CD4-positive, alpha-beta T cell treated with Interleukin-4 for 1 hour (primary cell): ENCODE measurements at regions not wholly inside any gene's neighbourhood (a gene's known extent, or its start where the extent isn't known, plus 50 kb on each side); places are given as distances from the start of the nearest gene placed in this dataset.

Source experiments
- DNase-seq, 2 donors: peaks; one replicate each; pipeline ENCODE4 v3.0.0-alpha.2; 2020 to 2022

DNA sequence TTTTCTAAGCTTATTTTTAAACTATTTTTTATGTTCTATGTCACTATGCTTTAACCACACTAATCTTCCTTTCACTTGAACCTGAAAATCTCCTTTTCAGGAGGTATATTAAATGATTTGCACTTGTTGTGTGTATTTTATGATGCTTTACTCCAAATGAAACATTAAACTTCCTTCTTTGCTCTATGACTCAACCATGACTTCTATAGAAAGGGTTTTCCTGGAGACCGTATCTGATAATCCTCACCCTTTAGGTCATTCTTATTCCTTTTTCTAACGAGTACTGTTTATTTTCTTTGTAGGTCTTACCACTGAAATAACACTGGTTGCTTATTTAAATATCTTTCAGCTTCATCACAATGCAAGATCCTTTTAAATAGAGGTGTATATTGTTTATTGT, 1163.2 kb downstream of the PCDH18 start:
- no peak for DNase-seq

DNA sequence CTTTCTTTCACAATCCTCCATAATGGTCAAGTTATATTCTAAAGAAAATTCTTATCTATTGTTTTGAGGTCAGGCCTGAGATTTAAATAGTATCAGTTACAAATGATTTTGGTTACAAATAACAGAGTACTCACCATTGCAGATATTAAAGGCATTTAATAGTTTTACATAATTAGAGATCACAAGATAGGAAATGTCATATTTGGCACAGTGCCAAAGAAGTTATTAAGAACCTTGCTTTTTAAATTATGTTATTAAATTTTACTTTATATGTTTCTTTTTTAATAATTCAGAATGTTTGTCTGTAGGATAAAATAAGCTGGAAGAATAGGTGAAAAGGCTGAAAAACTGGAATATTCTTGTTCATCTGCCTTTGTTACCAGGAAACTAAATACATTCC, 1174.7 kb downstream of the PCDH18 start:
- DNase-seq: no peak

DNA sequence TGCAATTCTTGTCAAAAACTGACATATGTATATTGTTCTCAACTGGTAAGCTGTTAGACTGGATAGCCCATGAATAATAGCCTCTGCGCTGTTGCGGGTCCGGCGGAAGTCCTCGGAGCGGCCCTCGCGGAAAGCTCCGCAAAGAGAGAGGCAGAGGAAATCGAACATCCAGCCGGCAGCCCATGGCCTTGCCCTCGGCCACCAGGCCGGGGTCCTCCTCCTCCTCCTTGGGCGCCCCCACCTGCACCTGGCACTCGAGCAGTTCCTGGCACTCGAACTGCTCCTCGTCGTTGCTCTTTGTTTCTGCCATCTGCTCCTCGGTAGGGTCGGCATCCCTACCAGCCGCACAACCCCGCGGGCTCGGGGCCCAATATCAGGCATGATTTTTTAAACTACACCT, 1176.3 kb downstream of the PCDH18 start:
- no peak for DNase-seq

DNA sequence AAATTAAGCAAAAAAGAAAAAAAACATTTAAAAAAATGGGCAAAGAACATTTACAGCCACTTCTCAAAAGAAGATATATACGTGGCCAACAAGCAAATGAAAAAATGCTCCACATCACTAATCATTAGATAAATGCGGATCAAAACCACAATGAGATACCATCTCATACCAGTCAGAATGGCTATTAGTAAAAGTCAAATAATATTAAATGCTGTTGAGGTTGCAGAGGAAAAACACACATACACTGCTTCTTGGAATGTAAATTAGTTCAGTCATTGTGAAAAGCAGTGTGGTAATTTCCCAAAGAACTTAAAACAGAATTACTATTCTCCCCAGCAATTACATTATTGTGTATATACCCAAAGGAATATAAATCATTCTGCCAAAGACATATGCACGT, 1189.0 kb downstream of the PCDH18 start:
- DNase-seq: no peak

DNA sequence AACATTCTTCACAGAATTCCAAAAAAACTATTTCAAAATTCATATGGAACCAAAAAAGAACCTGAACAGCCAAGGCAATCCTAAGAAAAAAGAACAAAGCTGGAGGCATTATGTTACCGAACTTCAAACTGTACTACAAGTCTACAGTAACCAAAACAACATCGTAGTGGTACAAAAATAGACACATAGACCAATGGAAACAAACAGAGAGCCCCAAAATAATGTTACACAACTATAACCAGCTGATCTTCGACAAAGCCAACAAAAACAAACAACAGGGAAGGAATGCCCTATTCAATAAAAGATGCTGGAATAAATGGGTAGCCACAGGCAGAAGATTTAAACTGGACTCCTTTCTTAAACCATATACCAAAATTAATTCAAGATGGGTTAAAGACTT, 1189.6 kb downstream of the PCDH18 start:
- no peak for DNase-seq

DNA sequence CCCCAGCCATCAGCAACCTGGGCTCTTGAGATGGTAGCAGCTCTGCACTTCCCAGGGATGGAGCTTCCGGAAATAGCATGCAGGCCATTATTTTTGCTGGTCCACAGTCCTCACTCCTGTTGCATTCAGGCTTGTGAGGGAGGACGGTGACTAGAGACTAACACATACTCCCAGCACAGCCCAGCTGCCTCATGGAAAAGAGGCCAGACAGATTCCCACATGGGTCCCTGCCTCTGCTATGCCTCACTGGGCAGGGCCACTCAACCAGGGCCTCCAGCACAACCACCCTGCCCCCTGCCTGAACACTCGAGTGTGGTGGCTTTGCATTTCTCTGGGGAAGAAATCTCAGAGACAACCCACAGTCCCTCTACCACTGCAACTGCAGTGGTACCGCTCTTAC, 1195.1 kb downstream of the PCDH18 start:
- DNase-seq: no peak

DNA sequence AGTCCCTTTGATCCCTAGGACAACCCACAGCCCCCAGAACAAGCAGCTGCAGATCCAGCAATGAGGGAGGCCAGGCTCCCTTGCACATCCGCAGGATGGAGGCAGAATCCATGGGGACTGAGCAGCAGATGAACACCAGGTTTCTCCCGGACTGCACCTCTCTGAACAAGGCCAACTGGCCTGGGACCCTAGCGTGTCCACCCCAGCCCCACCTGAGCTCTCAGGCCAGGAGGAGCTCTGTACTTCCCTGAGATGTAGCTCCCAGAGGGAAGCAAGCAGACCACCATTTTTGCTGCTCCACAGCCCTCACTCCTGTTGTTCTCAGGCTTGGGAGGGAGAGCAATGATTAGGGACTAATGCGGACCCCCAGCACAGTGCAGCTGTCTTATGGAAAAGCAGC, 1195.8 kb downstream of the PCDH18 start:
- no peak for DNase-seq

DNA sequence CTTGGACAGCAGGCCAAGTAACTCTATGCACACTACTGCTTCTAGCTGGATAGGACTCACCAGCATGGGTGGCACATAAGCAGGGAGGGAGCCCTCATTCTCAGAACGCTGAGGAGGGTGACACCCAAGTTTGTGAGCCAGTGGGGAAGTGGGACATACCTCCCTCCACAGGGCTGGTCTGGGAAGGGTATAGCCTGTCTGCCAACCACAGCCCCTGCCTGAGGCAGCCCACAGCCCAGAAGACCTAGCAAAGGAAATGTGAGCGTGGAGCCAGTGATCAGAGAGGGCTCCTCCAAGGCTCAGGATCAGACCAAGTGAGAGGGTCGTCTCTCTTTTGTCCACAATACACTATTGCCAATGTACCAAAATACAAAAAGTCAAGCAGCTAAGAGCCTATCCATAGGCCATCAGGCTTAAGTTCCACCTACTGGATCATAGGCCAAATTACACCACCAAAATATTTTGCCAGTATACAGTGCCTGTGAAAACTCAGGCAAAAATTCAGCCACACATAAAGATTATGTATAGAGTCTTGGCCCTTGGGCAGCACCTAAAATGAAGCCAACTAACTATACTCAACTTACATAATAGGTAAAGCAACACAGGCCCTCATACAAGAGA, 1203.1 kb downstream of the PCDH18 start:
- DNase-seq: no peak

DNA sequence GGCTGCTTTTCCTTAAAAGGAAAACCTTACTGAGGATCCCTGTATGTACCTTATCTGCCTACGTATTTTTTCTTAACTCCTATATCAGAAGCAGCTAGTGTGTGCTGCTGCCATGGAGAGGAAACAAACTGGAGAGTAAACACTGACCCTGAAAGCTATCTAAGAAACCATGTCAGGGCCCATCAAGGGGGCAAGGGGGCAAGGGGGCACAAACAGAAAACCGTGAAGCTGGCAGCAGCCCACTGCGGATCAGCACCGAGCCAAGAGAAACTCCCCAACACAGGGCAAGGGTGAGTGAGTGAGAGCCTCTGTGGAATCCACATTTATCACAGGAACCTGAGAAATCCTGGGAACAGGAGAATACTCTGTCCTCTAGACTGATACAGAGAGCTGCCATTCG, 1204.2 kb downstream of the PCDH18 start:
- DNase-seq: no peak

DNA sequence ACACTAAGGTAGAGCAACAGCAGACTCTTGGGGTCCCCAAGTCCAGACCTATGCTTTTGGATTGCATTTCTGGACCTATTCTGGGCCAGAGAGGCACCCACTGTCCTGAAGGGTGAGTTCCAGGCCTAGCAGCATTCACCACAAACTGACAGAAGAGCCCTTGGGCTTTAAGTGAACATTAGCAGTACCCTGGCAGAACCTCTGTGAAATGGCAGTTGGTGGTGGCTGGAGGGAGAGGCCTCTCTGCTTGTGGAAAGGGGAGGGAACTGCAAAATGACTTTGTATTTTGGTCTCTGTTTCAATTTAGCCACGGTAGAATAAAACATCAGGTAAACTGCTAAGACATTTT, 1211.9 kb downstream of the PCDH18 start:
- DNase-seq: no peak

DNA sequence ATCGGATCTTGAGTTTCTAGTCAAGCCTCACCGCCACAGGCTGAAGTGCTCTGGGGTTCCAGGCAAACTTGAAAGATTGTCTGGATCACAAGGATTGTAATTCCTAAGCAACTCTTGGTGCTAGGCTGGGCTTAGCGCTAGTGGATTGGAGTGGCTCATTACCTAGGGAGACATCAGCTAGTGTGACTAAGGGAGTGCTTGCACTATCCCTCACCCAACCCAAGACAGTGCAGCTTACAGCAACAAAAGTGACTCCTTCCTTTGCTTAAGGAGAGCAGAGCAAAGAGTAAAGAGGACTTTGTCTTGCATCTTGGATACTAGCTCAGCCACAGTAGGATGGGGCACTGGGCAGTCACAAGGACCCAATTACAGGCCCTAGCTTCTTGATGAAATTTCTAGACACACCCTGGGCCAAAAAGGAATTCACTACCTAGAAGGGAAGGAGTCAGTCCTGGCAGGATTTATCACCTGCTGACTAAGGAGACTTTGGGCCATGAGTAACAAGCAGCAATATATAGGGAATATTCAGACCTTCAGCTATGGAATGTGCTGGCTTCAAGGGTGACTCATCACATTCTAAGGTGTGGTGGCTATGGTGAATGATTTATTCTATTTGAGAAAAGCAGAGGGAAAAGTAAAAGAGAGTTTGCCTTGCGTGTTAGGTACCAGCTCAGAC, 1212.4 kb downstream of the PCDH18 start:
- DNase-seq: no peak

DNA sequence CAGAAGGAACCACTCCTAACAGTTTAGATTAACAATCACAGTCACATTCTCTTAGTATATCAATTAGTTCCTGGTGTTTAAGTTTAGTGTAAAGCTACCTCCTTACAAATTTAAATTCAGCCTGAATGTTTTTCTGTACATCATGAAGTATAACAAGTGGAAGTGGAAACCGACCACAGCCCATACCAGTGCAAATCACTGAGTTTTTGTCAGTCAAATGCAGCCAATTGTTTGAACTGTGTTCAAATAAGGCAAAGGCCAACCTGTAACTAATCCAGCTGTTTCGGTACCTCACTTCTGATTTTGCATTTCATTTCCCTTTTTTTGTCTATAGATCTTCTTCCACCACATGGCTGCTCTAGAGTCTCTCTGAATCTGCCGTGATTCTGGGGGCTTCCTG, 1215.3 kb downstream of the PCDH18 start:
- DNase-seq: no peak

DNA sequence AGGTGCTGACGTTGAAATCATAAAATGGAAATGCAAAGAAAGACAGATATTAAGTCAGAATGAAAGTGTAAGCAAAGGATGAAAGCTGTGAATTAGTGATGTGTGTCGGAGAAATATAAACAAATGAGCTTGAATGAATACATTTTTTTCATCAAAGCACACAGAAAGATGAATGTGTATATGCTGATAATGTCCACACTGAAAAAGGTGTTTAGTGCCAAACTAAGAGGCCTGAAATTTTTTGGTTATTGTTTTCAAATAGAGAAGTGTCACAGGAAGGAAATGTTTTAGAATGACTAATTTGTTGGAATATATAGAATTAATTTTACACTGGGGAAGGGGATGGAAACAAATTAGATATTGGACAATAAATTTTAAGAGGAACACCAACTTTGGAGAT, 1217.6 kb downstream of the PCDH18 start:
- DNase-seq: no peak

DNA sequence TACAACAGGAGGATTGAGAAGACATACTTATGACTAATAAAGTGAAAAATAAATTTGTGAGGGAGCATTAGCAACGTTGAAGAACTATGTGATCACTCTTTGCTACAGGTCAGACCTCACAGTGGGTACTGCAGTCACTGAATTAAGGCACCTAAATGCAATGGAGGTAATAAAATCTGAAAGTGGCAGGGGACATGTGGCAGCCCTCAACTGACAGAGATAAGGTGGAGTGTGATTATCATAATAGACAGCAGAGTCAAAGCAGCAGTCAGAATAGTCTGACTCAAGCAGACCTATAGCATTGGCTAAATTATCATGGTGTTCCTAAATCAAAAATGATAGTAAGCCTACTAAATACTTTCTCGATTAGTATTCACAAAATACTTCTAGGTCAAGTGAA, 1220.5 kb downstream of the PCDH18 start:
- no peak for DNase-seq

DNA sequence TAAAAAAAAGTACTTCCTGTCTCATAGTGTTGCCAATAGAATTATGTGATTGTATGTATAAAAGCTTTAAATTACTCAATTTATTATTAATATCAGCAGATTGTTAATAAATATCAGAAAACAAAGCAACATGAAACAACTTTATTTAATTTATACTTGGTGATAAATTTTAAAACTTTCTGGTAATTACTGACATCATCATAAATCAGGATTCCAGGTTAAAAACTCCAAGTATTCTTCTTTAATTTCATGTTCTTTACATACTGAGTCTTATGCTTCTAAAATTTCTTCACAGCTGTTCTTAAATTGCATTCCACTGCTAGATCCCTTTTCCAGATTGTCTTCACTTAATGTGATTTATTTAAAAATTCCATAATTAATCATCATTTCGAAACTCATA, 1224.5 kb downstream of the PCDH18 start:
- DNase-seq: no peak

DNA sequence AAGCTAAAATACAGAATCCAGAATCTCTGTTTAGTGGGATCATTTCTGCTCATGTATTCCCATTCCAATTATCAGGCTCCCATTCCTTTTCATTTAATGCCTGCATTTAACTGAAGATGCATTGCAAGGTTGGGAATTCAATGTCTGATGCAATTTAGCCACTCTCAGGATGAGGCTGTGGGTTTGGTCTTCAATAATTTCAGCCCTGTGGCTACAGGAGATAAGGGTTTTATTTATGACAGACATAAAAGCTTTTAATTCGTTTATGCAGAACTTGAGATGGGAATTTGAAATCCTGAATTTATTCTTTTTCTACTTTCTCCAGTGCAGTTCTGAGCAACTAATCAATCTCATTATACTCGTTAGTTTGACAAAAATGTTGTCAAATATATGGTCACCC, 1225.9 kb downstream of the PCDH18 start:
- no peak for DNase-seq

DNA sequence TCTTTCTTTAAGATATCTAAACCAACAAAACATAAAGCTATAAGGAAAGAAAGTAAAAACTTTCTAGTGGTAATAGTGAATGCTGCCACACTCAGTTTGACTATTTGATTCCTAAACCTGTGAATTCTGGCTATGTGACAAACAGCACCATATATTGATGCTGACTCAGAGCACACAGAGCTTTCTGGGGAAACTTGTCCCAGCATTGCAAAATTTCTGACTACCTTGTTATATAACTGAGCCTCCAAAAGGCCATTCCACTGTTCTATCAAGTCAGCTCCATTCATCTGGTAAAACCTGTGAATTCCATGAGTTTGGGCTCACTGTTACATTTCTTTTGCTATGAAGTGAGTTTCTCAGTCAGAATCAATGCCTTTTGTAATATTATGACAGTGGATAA, 1229.7 kb downstream of the PCDH18 start:
- DNase-seq: no peak

DNA sequence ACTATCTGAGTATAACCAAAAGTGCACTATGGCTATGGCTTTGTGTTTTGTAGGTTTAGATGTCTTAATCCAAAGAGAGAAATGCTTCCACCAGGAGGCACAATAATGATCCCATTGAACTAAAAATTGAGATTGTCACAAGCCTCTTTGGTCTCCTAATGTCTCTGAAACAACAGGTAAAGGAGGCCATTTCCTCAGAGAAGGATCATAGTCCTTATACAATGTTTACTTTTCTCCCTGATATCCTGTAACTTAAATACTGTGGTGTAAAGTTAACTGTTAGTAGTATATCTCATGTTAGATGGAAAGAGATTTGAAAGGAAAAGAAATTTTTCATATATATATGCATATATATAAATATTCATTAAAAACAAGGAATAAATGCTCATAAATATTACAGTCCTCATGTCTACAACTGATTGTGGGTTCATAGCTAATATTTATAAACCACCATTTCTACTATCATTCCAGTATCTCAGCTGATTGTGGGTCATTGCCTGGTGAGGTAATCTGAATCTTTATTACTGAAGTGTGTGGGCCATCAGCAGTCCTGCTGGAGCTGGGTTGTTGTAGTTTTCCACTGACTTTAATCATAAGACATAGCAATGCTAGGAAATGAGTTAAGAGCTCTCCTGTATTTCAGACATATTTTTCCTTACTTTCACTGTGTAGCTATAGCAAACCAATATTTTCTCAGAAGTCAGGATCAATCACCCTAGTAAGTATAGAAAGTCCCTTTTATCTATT, 1230.4 kb downstream of the PCDH18 start:
- DNase-seq: no peak

DNA sequence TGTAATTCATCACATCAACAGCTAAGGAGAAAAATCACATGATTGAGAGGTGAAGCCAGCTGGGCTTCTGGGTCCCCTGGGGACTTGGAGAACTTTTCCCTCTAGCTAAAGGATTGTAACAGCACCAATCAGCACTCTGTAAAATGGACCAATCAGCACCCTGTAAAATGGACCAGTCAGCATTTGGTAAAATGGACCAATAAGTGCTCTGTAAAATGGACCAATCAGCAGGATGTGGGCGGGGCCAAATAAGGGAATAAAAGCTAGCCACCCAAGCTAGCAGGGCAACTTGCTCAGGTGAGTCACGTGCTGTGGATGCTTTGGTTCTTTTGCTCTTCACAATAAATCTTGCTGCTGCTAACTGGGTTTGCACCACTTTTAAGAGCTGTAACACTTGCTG, 1248.3 kb downstream of the PCDH18 start:
- DNase-seq: no peak

DNA sequence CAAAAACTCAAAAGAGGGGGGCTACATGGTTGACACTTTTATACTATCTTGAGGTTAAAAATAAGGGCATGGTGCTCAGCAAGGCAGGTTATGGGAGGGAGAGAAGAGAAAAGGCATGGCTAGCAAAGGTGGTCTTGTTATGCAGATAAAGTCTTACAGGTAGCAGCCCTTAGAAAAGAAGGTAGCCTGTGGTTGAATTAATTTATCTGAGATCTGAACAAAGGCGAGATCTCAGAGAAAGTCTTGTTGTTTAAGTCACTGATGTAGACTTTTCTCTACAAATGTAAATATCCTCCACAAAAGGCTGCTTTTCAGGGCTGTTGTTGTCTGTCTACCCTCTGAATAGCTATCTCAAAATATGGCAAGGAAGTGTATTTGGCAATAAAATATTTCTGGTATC, 1250.4 kb downstream of the PCDH18 start:
- no peak for DNase-seq

DNA sequence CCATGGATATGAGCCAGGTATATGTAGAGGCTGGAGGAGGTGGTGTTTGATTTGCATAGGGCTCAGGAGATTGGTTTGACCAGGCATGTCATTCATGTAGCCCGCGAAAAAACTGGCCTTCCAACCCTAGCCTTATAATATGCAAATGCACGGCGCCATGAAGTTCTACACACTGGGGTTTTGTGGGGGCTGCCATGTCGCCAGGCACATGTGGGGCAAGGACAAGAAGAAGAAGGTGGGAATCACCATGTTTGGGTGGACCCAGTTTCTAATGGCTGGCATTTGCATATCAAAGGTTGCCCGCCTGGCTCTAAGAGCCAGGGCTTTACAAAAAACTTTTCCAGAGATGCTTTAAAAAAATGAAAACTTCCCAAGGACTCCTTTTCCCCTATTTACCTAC, 1251.0 kb downstream of the PCDH18 start:
- no peak for DNase-seq

DNA sequence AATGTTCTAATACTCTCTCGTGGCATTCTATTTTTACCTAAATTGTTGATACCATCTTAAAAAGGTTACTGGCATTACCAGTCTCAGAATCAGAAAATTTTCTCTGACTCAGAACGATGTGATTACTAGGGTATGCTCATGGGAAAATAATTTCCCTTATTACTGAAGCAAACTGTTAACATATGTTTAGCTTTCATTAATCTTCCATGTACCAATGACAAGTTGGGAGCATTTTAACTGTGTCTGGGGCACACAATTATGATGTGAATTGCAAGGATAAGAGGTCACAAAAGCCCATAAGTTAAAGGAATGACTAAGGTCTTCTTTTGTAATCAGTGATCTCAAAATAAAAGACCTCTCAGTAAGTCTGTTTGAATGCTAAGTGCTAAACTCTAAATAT, 1254.6 kb downstream of the PCDH18 start:
- no peak for DNase-seq

DNA sequence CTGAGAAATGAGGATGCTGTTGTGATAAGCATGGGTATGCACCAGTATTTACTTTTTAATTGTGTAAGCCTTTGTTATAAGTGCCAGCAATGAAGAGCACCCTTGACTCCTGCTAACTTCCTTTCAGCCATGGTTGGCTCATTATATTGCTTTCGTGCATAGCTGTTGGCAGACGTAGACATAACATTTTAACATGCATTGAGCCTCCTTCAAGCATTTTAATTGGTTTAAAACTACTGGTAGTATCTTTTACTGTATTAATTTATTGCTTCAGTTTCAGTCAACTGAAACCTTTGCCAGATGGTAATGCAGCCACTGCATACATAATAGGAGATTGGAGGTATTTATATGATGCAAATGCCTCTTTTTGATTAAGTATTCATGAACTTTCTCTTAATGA, 1285.4 kb downstream of the PCDH18 start:
- no peak for DNase-seq

DNA sequence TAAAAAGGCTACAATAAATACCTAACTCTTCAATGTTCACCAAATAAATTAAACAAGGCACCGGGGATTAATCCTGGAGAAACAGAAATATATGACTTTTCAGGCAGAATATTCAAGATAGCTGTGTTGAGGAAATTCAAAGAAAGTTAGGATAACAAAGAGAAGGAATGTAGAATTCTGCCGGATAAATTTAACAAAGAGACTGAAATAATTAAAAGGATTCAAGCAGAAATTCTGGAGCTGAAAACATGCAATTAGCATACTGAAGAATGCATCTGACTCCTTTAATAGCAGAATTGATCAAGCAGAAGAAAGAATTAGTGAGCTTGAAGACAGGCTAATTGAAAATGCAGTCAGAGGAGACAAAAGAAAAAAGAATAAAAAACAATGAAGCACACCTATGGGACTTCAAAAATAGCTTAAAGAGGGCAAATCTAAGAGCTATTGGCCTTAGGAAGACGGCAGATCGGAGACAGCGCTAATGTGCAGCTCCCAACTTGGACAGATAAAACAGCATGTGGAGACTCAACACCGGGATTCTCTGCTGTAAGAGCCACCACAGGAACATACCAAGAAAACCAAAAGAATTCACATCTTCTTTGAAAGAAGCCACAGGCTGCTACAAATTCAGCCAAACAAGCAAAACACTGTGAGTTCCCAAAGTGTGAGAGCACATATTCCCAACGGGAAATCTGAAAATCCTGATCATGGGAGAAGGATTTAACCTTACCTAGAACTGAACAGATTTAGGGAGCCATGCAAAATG, 1290.9 kb downstream of the PCDH18 start:
- DNase-seq: no peak
